ENCODE measurements at regions not wholly inside any gene's neighbourhood (a gene's known extent, or its start where the extent isn't known, plus 50 kb on each side); places are given as distances from the start of the nearest gene placed in this dataset.

GRCh38 chr10:78691301-78692030 is 377.3 kb upstream of the ZMIZ1 start:
- no peak for TF ChIP-seq CTCF (IDR thresholded peaks at IDR 0.05)
- TF ChIP-seq POLR2A (IDR thresholded peaks at IDR 0.05), result no peak

All from thyroid gland (tissue), 4 donors.